ENCODE measurements at regions not wholly inside any gene's neighbourhood (a gene's known extent, or its start where the extent isn't known, plus 50 kb on each side); places are given as distances from the start of the nearest gene placed in this dataset.

DNA sequence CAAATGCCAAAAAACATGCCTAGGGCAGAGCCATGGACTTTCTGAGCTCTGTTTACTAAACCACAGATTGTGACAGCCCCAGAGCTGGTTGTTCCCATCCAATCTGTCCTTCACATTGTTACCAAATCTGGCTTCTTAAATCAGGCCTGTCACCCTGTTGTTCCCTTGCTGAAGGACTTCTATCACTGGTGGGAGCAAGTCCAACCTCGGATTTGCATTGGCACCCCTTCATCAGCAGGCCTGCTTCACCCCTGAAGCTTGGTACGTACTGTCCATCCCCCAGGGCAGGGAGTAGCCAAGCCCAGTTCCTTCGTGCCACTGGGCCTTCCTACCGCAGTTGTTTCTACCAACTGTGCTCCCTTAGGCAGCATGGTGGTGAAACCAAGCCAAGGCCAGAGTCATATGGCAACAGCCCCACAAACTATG is 357.3 kb upstream of the JARID2 start:
- TF ChIP-seq FOXP2 (optimal IDR thresholded peaks at IDR 0.05; ENCODE audit: borderline replicate concordance, extremely low read depth, extremely low read length, insufficient read depth), result no peak
- no peak for TF ChIP-seq POLR2AphosphoS5 (IDR thresholded peaks at IDR 0.05; ENCODE audit: low read depth, low read length)
- no peak for TF ChIP-seq REST (IDR thresholded peaks at IDR 0.05; ENCODE audit: insufficient read depth in 1 of 2, low read depth in 2 of 2, low read length in 2 of 2)
- TF ChIP-seq SIN3A (IDR thresholded peaks at IDR 0.05; ENCODE audit: borderline replicate concordance, insufficient read depth, low read length), result no peak

- no peak for TF ChIP-seq REST (IDR thresholded peaks at IDR 0.05; ENCODE audit: insufficient read depth in 1 of 2, low read depth in 2 of 2, low read length in 2 of 2)
- TF ChIP-seq FOXP2 (optimal IDR thresholded peaks at IDR 0.05; ENCODE audit: borderline replicate concordance, extremely low read depth, extremely low read length, insufficient read depth), result no peak
- TF ChIP-seq TAF1 (IDR thresholded peaks at IDR 0.05; ENCODE audit: borderline replicate concordance, insufficient read depth, low read length), result no peak
- no peak for TF ChIP-seq POLR2AphosphoS5 (IDR thresholded peaks at IDR 0.05; ENCODE audit: low read depth, low read length)
- no peak for TF ChIP-seq SIN3A (IDR thresholded peaks at IDR 0.05; ENCODE audit: borderline replicate concordance, insufficient read depth, low read length)
Observed at GRCh38 chr6:14889188-14889587, 356.7 kb upstream of the JARID2 start.

DNA sequence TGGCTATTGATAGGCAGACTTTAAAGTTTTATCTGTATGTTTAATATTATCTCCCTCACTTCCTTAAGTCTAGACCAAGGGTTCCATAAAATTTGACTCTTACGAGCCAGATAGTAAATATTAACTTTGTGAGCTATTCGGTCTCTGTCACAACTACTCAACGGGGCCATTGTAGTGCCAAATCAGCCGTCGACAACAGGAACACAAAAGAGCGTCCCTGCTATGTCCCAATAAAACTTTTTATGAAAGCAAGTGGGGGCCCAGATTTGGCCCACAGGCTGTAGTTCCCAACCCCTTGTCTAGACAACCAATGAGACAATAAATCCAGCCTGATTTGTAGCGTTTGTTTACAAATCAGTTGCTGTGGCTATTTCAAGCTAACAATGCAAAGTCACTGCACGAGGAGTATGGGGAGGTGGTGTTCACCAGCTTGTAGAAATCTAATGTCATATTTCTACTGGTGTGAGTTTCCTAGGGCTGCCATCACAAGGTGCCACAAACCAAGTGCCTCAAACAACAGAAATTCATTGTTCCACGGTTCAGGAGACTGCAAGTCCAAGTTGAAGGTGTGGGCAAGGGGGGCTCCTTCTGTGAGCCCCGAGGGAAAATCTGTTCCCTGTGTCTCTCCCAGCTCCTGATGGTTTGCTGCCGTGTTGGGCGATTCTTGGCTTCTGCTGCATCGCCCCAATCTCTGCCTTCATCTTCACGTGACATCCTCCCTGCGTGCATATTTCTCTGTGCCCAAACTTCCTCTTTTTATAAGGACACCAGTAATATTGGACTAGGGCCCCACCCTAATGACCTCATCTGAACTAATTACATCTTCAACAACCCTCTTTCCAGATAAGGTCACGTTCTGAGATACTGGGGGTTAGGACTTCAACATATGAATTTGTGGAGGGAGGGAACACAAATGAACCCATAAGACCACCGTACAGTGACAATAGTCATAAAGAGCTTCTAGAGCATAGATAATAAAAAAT is 356.0 kb upstream of the JARID2 start:
- TF ChIP-seq SIN3A (IDR thresholded peaks at IDR 0.05; ENCODE audit: borderline replicate concordance, insufficient read depth, low read length), result no peak
- TF ChIP-seq FOXP2 (optimal IDR thresholded peaks at IDR 0.05; ENCODE audit: borderline replicate concordance, extremely low read depth, extremely low read length, insufficient read depth), result no peak
- no peak for TF ChIP-seq REST (IDR thresholded peaks at IDR 0.05; ENCODE audit: insufficient read depth in 1 of 2, low read depth in 2 of 2, low read length in 2 of 2)
- no peak for TF ChIP-seq POLR2AphosphoS5 (IDR thresholded peaks at IDR 0.05; ENCODE audit: low read depth, low read length)
- TF ChIP-seq TAF1 (IDR thresholded peaks at IDR 0.05; ENCODE audit: borderline replicate concordance, insufficient read depth, low read length), result no peak

GRCh38 chr6:14894105-14894504 is 351.8 kb upstream of the JARID2 start:
- no peak for TF ChIP-seq TAF1 (IDR thresholded peaks at IDR 0.05; ENCODE audit: borderline replicate concordance, insufficient read depth, low read length)
- no peak for TF ChIP-seq POLR2AphosphoS5 (IDR thresholded peaks at IDR 0.05; ENCODE audit: low read depth, low read length)
- no peak for TF ChIP-seq SIN3A (IDR thresholded peaks at IDR 0.05; ENCODE audit: borderline replicate concordance, insufficient read depth, low read length)
- no peak for TF ChIP-seq FOXP2 (optimal IDR thresholded peaks at IDR 0.05; ENCODE audit: borderline replicate concordance, extremely low read depth, extremely low read length, insufficient read depth)
- TF ChIP-seq REST (IDR thresholded peaks at IDR 0.05; ENCODE audit: insufficient read depth in 1 of 2, low read depth in 2 of 2, low read length in 2 of 2), result no peak
